HG03280 (cell line): ENCODE measurements at regions not wholly inside any gene's neighbourhood (a gene's known extent, or its start where the extent isn't known, plus 50 kb on each side); places are given as distances from the start of the nearest gene placed in this dataset.
"Not testable (repeated sequence)": the region's sequence is repeated elsewhere in the genome, so short reads cannot be mapped to it uniquely, and the experiment has no call there.

Source experiments
- ATAC-seq: cut with Tn5 transposase; IDR thresholded peaks from one replicate; pipeline ENCODE4 v1.9.1; 2021; ENCODE audit warnings: mild to moderate bottlenecking, moderate library complexity; ENCODE audit not compliant: unreplicated experiment

DNA sequence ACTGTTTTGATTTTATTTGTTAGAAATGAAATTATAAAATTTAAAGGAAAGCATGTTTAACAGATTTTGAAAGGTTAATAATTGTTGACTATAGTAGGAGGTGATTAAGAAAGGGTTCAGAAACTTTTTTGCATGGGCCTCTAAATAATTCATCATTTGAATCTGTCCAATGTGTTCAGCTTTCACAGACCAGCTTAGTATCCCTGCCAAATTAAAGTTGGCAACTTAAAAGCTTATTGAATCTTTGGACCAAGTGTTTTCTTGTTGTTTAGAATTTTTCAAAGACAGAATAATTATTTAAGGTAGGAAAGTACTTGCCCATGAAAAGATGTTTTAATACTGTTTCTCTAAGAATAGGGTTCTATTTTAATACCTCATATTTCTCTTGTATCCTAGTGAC lies 466.0 kb downstream of the GJA1 start:
- no peak for ATAC-seq

DNA sequence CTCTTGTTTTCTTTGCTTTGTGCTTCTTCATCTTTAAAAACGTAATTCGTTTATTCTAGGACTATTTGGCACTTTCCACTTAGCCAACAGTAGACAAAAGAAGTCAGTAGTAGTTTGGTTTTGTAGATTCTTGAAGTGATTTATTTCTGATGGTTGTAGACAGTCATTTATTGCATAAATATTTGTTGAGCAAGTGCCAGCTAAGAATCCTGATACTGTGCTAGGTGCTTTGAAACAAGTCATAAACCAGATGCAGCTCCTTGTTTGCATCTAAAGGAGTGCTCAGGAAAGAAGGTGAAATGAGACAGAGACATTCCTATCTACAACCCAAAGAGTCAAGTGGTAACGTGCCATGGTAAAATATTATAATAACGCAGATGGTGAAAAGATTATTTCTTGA lies 469.1 kb downstream of the GJA1 start:
- no peak for ATAC-seq

DNA sequence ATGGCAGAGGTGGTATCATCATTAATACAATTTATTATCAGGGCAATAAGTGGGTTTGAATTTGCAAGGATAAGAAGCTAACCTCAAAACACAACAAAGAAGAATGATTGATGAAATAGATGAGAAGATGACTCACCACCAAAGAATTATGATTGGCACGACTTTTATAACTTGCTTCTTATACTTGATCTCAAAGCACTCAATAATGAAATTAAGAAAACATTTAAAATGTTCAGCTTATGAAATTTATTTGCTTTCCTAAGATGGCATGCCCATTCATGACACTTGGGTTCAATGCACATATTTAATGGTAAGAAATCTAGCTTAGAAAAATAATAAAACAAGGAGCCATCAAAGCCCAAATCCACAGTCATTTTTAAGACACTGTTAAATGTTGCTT lies 477.5 kb downstream of the GJA1 start:
- no peak for ATAC-seq

DNA sequence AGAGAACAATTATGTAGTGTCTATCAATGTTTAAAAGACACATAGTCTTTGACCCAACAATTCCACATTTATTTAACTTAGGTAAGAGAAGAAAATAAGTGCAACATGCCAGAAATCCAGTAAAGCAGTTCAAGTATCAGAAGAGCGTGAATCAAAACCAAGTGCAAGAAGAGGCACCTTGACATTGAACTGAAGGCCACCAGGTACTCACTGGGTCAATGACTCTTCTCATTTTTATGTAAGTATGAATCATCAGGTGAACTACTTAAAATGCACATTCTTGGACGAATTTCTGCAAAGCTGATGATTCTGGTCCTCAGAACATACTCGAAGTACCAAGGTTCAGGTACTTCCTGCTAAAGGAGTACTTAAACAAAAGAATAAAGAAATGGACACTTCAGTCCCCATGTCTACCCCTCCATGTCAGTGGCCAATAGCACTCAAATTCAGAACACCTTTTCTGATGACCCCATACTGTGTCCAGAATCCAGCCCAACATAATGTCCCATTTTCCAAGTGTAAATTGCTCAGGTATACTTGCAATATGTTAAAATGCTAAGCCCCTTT lies 481.9 kb downstream of the GJA1 start:
- ATAC-seq, result no peak

DNA sequence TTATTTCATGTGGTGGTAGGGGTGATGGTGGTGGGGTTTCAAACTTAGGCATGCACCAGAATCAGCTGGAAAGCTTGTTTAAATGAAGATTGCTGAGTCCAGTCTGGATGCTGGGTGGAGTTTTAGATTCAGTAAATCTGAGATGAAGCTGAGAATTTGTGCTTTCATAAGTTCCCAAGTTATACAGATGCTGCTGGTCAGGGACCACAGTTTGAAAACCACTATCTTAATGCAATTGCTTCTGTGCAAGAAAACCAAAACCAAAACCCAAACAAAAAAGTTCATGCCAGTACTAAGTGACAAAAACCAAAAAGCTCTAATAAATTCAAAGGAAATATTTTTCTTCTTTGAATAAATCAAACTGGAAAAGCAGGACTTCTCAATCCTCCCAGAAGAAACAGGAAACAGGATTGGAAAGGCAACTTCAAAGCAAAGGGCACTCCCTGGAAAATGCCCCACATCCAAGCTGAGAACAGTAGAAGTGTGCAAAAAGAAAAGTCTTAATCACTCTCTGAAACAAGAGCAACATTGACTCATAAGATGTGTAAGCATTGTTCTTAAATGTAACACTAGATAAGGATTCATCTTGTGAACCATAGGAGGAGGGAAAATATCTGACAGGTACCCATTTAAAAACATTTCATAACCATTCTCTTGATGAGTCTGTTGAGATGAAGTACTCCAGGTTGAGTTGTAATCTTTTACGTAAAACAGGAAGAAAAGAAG lies 481.5 kb upstream of the HSF2 start:
- ATAC-seq, result no peak

DNA sequence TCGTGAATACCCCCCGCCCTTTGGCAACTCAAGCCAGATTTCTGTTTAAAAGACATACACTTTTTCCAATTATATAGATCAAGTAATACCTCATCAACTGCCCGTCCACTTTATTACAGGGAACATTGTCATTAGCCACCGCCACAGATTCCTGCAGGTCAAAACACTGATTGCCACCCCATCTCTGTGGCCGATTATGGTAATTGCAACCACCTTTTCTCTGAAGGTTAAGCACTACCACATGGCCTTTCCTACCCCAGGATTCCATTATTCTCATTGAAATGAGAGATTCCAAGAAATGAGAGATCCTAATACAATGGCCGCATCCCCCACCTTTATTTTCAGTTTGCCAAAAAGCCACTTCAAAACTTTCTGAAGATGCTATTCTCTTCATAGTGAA lies 478.8 kb upstream of the HSF2 start:
- no peak for ATAC-seq

GRCh38 chr6:121925024-121925423 lies 474.4 kb upstream of the HSF2 start:
- ATAC-seq, result no peak

DNA sequence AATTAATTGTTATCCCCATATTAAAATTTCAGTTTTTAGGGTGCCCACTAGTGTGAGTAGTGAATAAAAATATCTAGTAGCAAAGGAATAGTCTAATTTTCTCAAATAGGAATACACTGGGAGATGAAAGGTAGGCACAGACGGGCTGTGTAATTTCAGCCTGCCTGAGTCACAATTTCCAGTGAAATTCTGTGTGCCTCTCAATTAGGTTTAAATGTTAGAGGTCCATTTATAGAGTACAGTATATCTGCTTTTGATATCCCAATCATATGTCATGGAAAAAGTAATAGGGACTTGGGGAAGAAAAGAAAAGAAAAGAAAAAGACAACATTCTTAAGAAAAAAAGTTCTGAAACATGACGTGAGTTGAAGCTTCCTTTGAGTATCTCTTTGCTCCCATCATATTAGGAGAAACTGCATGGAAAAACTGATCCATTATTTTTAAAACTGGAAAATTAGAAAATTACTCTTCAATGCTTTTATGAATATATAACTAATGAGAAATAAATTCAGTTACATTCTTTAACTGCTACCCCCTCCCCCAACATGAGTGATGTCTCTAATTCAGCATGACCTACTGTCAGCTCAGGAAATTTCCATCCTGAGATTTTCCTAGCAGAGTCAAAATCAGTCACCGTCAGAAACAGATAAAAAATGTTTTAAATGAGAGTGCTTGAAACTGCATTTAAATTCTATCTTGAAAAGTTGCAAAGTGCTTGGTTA lies 473.8 kb upstream of the HSF2 start:
- ATAC-seq, result no peak

GRCh38 chr6:121929301-121929700 lies 470.2 kb upstream of the HSF2 start:
- ATAC-seq, result no peak

- no peak for ATAC-seq
Observed at GRCh38 chr6:121932076-121932991, 467.1 kb upstream of the HSF2 start.

GRCh38 chr6:121934451-121934850 lies 465.0 kb upstream of the HSF2 start:
- ATAC-seq, result no peak

- ATAC-seq, result no peak
Observed at GRCh38 chr6:121940728-121941127, 458.7 kb upstream of the HSF2 start.

GRCh38 chr6:121944354-121944753 lies 455.1 kb upstream of the HSF2 start:
- no peak for ATAC-seq

DNA sequence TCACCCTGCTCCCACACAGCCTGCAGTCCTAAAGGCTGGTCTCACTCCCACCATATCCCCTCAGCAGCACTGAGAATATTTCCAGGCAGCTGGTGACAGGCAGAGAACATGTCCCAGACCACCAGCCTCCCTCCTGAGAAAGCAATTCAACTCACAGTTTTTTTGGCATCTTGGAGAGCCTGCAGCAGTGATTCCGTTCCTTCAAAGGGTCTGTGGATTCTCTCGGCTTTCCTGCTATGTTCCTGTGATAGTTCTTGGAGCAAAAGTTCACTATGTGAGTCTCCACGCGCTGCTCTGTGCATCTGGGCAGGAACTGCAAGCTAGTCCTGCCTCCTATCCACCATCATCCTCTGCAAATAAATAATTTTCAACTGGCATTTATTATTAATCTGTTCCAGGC lies 448.3 kb upstream of the HSF2 start:
- ATAC-seq, result no peak

DNA sequence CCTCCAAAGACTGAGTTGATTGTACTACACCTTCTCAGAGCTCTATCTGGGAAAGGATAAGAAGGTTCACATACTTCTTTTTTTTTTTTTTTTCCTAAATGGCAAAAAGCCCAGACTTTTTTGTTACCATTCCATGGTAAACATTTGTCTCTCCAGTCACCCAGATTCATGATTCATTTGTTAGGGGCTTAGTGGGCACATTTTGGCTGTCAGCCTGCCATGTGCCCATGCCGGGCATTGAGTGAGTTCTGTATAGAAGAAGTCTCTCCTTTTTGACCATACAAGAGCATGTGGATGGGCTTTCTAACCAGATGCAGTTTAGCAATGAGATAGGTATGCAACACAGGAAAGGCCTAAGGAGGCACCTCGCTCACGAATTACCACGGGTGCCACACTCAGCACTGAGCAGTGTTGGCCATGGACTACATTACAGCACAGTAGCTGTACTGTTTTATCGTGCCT lies 447.5 kb upstream of the HSF2 start:
- ATAC-seq, result no peak

DNA sequence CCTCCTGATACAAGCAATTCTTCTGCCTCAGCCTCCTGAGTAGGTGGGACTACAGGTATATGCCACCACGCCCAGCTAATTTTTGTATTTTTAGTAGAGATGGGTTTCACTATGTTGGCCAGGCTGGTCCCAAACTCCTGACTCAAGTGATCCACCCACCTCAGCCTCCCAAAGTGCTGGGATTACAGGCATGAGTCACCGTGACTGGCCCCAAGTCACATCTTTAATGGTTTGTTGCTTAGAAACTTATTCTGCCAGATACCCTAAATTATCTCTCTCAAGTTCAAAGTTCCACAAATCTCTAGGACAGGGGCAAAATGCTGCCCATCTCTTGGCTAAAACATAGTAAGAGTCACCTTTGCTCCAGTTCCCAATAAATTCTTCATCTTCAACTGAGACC lies 444.1 kb upstream of the HSF2 start:
- ATAC-seq, result not testable (repeated sequence)

DNA sequence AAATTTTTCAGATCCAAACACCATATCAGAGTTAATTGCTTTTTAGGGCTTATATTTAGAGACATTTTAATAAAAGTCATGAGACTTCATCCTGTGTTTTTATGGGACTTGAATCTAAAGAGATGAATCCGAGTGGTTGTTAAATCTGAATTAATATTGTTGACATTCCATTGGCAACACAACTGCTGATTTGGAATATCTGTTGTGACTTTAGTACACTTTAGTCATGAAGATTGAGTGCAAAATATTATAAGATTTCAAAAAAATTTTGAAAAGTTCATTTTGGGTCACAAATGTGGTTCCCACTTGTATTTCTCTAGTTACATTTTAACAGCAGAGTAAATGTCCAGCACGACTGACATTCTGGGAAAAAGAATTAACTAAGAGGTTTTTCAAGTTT lies 442.7 kb upstream of the HSF2 start:
- no peak for ATAC-seq

GRCh38 chr6:121959501-121959900 lies 440.0 kb upstream of the HSF2 start:
- ATAC-seq, result no peak

DNA sequence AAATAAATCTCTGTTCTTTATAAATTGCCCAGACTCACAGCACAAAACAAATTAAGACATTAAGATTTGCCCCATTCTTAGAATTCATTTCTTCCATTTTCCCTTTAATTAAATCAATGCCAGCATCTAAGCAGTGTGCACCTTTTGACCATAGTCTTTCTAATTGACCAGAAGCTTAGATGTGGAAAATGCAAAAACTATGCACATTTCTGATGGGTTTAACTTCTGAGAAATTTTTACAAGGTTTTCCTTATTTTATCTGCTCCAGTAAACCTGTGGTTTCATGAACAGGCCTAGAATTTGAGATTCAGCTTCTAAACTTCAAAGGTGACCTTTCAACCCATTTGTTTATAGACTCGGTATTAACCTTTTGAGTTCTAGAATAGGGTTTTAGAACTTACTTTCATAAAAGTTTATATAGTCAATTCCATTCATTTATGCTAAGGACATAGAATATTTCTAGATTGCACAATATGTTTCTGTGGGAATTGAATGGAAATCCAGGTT lies 437.8 kb upstream of the HSF2 start:
- no peak for ATAC-seq

- no peak for ATAC-seq
Observed at GRCh38 chr6:121963826-121964225, 435.6 kb upstream of the HSF2 start.

DNA sequence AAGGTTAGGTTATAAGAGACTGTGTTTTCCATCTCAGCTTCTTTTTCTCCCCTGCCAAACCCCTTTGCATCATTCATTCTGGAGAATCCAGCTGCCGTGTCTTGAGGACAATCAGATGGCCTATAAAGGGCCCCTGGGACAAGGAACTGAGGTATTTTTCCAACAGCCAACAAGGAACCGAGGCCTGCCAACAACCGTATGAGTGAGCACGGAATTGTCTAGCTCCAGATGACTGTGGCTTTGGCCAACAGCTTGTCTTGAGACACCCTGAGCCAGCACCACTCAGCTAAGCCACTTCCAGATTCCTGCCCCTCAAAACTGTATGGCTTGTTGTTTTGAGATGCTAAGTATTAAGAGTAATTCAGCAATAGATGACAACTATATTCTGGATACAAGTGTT lies 433.7 kb upstream of the HSF2 start:
- no peak for ATAC-seq
